OCI-M1 (cell line): ENCODE measurements at regions not wholly inside any gene's neighbourhood (a gene's known extent, or its start where the extent isn't known, plus 50 kb on each side); places are given as distances from the start of the nearest gene placed in this dataset.

Experiments
- DNase-seq: peaks from one replicate; lab custom pipeline; 2025; lab: John Stamatoyannopoulos, UW

- no peak for DNase-seq
Observed at GRCh38 chr7:18363751-18364380, 131.7 kb upstream of the HDAC9 start.

- DNase-seq: no peak
Observed at GRCh38 chr7:18364396-18364795, 131.2 kb upstream of the HDAC9 start.

GRCh38 chr7:18366394-18366793, 129.2 kb upstream of the HDAC9 start:
- DNase-seq: no peak

- DNase-seq: no peak
Observed at GRCh38 chr7:18369011-18369410, 126.5 kb upstream of the HDAC9 start.

GRCh38 chr7:18370633-18371032, 124.9 kb upstream of the HDAC9 start:
- DNase-seq: no peak

- DNase-seq: no peak
Observed at GRCh38 chr7:18378989-18379605, 116.5 kb upstream of the HDAC9 start.

GRCh38 chr7:18384491-18385143, 110.9 kb upstream of the HDAC9 start:
- DNase-seq: no peak

- DNase-seq: no peak
Observed at GRCh38 chr7:18386607-18387006, 108.9 kb upstream of the HDAC9 start.

- peak; percentile 42 for DNase-seq
Observed at GRCh38 chr7:18387191-18387735, 108.3 kb upstream of the HDAC9 start.

GRCh38 chr7:18390535-18390907, 105.0 kb upstream of the HDAC9 start:
- DNase-seq: no peak

GRCh38 chr7:18393465-18394118, 102.0 kb upstream of the HDAC9 start:
- DNase-seq: no peak

GRCh38 chr7:18395868-18396267, 99.7 kb upstream of the HDAC9 start:
- DNase-seq: no peak

GRCh38 chr7:18396953-18397352, 98.6 kb upstream of the HDAC9 start:
- no peak for DNase-seq

GRCh38 chr7:18399436-18400235, 95.9 kb upstream of the HDAC9 start:
- no peak for DNase-seq

GRCh38 chr7:18400275-18400674, 95.3 kb upstream of the HDAC9 start:
- no peak for DNase-seq

GRCh38 chr7:18400726-18401125, 94.8 kb upstream of the HDAC9 start:
- no peak for DNase-seq

- peak; percentile 13 for DNase-seq
Observed at GRCh38 chr7:18401757-18402156, 93.8 kb upstream of the HDAC9 start.

- no peak for DNase-seq
Observed at GRCh38 chr7:18402488-18403183, 92.9 kb upstream of the HDAC9 start.

GRCh38 chr7:18405726-18406125, 89.8 kb upstream of the HDAC9 start:
- DNase-seq: no peak

- no peak for DNase-seq
Observed at GRCh38 chr7:18407385-18407784, 88.2 kb upstream of the HDAC9 start.

GRCh38 chr7:18408461-18408860, 87.1 kb upstream of the HDAC9 start:
- DNase-seq: no peak
